ENCODE measurements at regions not wholly inside any gene's neighbourhood (a gene's known extent, or its start where the extent isn't known, plus 50 kb on each side); places are given as distances from the start of the nearest gene placed in this dataset.
"Not testable (repeated sequence)": the region's sequence is repeated elsewhere in the genome, so short reads cannot be mapped to it uniquely, and the experiment has no call there.

GRCh38 chr2:234405462-234405861 is 91.4 kb downstream of the ARL4C start:
- DNase-seq = no peak

GRCh38 chr2:234404957-234405356 is 91.9 kb downstream of the ARL4C start:
- DNase-seq = no peak

- DNase-seq = no peak
Observed at GRCh38 chr2:234403751-234404150, 93.1 kb downstream of the ARL4C start.

GRCh38 chr2:234403074-234403473 is 93.8 kb downstream of the ARL4C start:
- DNase-seq = no peak

GRCh38 chr2:234401426-234401825 is 95.5 kb downstream of the ARL4C start:
- no peak for DNase-seq

GRCh38 chr2:234399451-234400246 is 97.2 kb downstream of the ARL4C start:
- DNase-seq = no peak

GRCh38 chr2:234398531-234398930 is 98.3 kb downstream of the ARL4C start:
- DNase-seq = no peak

GRCh38 chr2:234395891-234396420 is 100.9 kb downstream of the ARL4C start:
- DNase-seq = no peak

- no peak for DNase-seq
Observed at GRCh38 chr2:234394450-234394849, 102.4 kb downstream of the ARL4C start.

- DNase-seq = no peak
Observed at GRCh38 chr2:234393354-234393753, 103.5 kb downstream of the ARL4C start.

- DNase-seq = no peak
Observed at GRCh38 chr2:234392041-234392615, 104.8 kb downstream of the ARL4C start.

- DNase-seq = no peak
Observed at GRCh38 chr2:234391625-234392024, 105.3 kb downstream of the ARL4C start.

- DNase-seq = not testable (repeated sequence)
Observed at GRCh38 chr2:234389661-234390060, 107.2 kb downstream of the ARL4C start.

- no peak for DNase-seq
Observed at GRCh38 chr2:234388591-234388990, 108.3 kb downstream of the ARL4C start.

- no peak for DNase-seq
Observed at GRCh38 chr2:234386971-234387370, 109.9 kb downstream of the ARL4C start.

- no peak for DNase-seq
Observed at GRCh38 chr2:234382131-234382530, 114.8 kb downstream of the ARL4C start.

GRCh38 chr2:234378958-234379357 is 117.9 kb downstream of the ARL4C start:
- DNase-seq = not testable (repeated sequence)

- DNase-seq = no peak
Observed at GRCh38 chr2:234378440-234378839, 118.4 kb downstream of the ARL4C start.

- no peak for DNase-seq
Observed at GRCh38 chr2:234377761-234378391, 119.0 kb downstream of the ARL4C start.

- no peak for DNase-seq
Observed at GRCh38 chr2:234376229-234376628, 120.7 kb downstream of the ARL4C start.

- DNase-seq = no peak
Observed at GRCh38 chr2:234375176-234375880, 121.6 kb downstream of the ARL4C start.

- DNase-seq = no peak
Observed at GRCh38 chr2:234374736-234375135, 122.1 kb downstream of the ARL4C start.

GRCh38 chr2:234374150-234374508 is 122.8 kb downstream of the ARL4C start:
- no peak for DNase-seq

Data from stimulated activated CD4-positive, alpha-beta T cell treated with anti-CD3 and anti-CD28 coated beads, Interleukin-2, amount 100 ng/mL, for 48 hours (primary cell).